CD4-positive, alpha-beta T cell treated with Interleukin-4 for 4 hours (primary cell): ENCODE measurements at regions not wholly inside any gene's neighbourhood (a gene's known extent, or its start where the extent isn't known, plus 50 kb on each side); places are given as distances from the start of the nearest gene placed in this dataset.

Experiments used
- DNase-seq: peaks from one replicate; pipeline ENCODE4 v3.0.0-alpha.2; 2020

DNA sequence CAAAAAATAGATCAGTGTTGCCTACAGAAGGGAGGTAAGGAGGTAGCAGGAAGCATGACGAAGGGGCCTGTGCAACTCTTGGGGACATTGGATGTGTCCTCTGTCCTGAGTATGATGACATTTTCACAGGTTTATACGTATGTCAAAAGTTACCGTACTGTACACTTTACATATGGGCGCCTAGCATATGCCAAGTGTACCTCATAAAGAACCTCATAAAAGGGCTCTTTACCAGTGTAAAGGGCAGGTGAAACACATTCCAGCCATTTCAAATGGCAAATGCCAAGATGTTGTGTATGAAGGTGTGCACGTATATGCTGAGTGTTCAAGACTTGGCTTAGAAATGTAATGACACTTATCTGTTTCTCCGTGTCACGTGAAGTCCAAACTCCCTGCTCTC is 573.4 kb downstream of the EFNB2 start:
- DNase-seq = no peak

DNA sequence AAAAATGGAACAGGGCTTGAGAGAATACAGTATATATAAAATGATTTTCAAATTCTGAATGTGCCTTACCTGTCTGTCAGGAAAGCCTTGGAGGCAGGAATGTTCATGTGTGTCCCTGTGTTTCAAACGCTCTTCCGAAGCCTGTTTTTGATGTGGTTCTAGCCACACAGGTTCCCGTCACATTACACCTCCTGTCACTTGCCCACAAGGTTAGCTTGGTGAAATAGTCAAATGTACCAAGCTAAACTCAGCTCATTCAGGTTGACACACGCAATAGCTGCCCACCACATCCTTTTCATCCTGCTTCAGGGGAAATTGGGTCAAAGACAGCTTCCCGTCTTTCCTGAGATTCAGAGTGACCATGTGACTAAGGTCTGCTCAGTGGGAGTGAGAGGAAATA is 574.0 kb downstream of the EFNB2 start:
- DNase-seq = no peak

DNA sequence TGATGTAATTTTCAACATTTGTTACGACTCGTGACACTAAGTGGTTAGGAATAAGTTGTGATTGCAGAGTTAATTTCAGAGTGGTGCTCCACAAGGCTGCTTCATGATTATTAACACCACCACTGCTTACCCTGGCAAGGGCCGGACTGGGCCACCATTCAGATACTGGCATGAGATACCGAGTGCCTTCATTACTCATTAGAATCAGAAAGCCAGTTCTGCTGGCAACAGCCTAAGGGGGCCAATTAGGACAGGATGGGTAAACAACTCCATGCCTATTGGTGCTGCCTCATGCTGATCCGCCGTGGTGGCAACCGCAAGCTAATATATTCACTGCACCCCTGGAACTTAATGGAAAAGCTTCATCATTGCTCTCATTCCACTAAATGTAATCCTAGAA is 575.1 kb downstream of the EFNB2 start:
- no peak for DNase-seq

DNA sequence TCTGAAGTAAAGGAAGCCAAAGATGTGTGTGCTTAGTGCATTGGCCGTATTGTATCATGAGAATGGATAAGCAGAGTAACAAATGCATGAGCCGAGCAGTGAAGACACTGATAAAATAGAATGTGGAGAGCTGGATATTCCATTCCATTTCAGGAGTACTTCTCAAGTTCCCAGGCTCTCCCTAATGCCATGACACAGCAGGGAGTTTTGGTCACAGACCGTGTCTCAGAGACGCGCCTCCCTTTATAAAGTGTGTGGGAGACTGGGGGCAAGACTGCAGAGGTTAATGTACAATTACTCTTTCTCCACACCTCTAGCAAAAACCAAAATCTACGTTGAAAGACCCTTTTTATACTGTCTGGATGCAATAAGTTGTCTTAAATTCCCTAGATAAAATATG is 575.6 kb downstream of the EFNB2 start:
- no peak for DNase-seq

DNA sequence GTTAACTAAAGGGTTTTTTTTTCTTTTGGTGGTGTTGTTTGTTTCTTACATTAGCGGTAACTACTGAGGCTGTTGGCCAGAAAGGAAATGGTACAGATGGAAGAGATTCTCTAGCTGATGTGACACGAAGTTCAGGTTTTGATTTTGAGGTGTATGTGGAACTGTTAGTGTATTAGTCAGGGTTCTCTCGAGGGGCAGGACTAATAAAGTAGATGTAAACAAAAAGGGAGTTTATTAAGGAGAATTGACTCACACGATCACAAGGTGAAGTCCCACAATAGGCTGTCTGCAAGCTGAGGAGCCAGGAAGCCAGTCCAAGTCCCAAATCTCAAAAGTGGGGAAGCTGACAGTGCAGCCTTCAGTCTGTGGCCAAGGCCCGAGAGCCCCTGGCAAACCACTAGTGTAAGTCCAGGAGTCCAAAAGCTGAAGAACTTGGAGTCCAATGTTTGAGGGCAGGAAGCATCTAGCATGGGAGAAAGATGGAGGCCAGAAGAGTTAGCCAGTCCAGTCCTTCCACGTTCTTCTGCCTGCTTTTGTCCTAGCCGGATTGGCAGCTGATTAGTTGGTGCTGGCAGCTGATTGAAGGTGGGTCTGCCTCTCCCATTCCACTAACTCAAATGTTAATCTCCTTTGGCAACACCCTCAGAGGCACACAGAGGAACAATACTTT is 577.6 kb downstream of the EFNB2 start:
- no peak for DNase-seq

DNA sequence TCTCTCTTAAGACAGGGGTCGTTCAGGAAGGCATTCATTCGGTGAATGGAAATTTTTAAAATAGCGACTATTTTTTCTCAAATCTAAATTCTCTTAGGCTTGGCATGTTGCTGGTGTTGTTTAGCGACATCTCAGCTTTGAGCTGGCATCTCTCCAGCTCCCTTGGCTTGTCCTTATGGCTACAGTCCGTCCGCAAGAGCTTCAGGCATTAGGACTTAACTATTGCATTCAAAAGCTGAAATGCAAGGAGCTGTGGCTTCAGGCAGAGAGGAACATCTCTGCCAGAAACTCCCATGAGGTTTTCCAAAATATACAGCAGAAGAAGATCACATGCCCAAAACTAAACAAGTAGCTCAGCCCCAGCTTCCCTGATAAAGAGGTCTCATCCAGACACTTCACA is 578.5 kb downstream of the EFNB2 start:
- DNase-seq = no peak

DNA sequence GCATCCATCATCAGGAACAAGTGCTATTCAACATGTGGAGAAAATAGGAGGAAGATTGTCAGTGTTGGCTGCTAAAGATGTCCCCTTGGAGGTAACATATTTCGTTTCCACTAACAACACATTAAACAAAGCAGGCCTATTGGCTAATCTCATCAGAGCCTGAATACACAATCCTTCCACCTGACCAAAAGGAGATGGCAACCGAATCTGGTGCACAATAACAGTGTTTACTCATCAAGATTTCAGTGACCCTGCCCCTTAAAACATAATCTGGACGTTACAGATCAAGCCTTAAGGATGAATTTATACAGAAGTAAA is 582.5 kb downstream of the EFNB2 start:
- no peak for DNase-seq

DNA sequence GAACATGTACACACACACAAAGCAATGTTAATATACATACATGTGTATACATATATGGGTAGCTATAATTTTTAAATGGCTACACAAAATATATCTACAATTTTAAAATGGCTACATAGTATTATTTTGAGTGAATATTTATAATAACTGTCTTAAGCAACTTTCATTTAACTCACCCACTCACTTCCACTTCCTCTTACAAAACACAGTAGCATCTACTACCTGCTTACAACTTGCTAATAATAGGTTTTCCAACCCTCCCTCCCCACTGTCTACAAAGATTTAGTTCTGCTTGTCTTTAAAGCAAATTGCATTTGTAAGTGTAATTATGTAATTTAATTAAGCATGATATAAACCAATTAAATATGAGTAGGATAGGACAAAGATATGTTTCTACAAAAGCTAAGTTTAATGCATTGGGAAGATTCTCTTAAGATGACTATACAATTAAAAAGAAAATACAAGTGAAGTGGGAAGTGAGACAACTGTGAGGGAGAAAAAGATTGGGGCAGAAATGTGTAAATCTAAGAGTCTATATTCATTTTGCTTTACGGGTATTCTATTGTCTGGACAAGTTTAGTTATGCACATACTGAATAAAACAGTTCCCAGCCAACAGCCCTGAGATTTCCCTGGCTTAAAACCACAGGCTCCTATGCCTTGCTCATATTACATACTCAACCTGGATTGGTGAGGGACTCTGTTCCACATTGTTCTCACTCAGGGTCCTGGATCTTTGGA is 583.1 kb downstream of the EFNB2 start:
- no peak for DNase-seq

DNA sequence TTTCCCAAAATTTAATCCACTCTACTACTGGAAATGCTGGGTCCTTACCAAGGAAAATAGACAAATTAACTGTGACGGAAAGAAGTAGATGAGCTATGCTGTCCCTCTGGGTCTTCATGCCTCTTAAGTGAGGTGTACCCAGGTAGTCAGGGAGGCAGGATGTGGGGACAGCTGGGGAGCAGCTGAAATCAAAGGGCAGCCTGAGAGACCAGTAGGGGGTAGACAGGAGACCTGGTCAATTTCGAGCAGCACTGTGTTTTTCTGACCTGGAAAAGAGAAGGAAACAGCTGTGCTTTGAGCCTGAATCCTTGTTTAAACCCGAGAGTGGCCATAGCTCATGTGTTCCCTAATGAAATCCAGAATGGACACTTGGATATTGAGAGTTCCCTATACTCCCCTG is 587.3 kb downstream of the EFNB2 start:
- DNase-seq = no peak

DNA sequence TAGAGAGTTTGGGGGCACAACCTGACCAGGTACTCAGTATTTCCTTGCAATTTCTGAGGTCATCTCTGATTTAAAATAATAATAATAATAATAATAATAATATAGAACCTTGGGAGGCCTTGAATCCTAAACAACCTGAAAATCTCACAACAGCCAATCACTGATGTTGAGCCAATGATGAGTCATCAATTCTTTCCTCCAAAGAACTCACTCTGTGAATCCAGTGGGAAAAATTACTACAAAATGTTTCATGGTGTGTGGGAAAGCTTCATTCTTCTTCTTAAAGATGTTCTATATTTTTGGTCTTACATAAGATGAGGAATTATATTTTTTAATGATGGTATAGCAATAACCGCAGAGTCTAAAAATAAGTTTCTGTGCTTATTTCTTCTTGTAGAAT is 594.6 kb downstream of the EFNB2 start:
- DNase-seq = no peak

DNA sequence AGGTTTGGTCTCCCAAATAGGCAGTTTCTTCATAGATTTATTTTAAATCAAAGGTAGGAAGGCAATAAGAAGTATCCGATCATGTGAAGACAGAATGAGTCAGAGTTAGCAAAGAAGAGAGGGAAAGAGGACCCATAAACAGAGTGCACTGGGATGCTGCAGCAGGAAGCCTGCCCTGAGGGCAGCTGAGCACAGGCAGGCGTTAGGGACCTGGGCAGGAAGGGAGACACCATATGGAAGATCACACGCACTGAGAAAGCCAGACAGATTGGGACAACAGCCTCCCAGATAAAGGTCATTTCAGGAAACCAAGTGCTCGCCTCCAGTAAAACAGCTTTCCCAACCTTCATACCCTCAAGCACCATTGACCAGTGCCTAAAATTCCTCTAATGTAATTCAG is 598.0 kb downstream of the EFNB2 start:
- DNase-seq = no peak

DNA sequence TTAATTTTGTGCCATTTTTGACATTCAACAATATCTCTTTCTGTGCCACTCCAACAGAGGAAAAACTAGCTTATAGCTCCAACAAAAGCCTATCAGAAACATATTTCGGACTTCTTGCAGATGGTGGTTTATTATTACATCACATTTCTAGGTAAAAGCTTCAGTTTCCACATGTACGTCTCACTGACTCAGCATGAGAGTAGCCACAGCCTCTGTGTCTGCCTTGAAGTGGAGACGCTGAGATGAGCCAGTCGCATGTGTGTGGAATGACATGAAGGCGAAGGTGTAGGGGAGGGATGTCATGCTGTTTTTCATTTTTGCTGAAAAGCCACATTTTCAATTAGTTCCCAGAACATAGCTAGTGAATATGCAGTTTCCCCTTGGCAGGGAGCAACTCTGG is 598.6 kb downstream of the EFNB2 start:
- DNase-seq = no peak

DNA sequence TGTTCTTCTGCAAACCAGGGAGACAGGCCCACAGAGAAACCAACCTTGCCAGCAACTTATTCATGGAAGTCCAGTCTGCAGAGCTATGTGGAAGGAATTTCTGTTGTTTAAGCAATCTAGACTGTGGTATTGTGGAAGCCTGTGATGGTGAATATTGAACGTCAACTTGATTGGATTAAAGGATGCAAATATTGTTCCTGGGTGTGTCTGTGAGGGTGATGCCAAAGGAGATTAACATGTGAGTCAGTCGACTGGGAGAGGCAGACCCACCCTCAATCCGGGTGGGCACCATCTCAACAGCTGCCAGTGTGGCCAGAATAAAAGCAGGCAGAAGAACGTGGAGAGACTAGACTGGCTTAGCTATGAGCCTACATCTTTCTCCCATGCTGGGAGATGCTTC is 606.0 kb downstream of the EFNB2 start:
- no peak for DNase-seq

DNA sequence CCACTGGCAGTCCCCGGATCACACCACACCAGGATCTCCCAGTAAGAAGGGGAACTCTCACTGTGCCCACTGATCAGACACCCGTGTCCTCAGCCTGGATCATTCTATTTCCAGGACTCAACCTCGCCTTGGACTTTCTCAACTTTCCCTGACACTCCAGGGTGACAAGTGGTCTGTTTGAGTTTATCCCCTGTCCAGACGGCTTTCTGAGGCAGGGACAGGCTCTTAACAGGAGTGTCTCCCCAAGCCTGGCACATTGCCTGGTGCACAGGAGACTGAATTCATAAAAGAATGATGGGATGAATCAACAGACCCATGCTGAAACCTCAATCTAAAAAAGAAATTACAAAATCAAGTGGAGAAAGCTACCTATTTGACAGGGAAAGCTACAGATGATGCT is 606.6 kb downstream of the EFNB2 start:
- DNase-seq = no peak

DNA sequence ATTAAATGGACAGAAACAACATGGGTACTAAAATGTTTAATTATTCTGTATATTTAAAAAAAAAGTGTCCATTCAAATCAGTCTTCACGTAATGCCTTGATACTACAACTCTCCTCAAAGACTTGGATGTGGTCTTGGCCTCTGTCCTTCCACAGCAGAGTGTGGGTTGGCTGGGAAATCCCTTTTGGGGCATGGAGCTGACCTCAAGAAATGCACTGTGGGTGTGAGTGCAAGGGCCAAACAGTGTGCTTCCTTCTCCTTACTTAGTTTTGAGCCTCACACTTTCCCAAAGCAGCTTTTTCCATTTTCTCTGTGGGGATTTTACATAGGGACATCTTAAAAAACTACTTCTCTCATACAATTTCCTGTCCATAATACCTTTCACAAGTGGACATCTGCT is 607.4 kb downstream of the EFNB2 start:
- no peak for DNase-seq

DNA sequence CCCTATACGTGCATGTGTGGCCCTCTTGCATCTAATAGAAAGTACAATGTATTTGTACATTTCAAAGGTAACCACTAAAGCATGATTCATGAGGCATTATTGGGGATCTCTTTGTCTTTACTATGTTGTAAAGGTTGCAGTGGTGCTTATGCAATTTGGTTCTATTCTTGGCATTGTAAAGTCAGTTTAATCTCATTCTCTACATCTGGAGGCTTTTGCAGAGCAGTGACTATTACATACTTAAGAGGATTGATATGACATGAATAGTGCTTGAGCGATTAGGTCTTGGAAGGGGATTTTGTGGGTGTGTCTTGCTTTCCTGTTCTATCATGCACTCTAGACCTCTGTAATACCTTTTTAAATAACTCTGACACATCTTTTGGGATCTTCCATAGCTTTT is 610.0 kb downstream of the EFNB2 start:
- no peak for DNase-seq

DNA sequence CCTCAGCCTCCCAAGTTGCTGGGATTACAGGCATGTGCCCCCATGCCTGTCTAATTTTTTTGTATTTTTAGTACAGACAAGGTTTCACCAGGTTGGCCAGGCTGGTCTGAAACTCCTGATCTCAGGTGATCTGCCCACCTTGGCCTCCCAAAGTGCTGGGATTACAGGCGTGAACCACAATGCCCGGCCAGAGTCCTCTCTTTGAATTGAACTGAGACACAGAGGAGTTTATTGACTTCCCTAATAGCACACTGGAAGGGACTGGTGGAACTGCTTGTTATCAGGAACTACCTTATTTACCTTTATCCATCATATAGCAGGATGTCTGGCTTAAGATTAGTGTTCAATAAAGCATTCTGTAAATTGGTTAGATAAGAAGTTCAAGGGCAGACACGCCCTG is 613.8 kb downstream of the EFNB2 start:
- no peak for DNase-seq

DNA sequence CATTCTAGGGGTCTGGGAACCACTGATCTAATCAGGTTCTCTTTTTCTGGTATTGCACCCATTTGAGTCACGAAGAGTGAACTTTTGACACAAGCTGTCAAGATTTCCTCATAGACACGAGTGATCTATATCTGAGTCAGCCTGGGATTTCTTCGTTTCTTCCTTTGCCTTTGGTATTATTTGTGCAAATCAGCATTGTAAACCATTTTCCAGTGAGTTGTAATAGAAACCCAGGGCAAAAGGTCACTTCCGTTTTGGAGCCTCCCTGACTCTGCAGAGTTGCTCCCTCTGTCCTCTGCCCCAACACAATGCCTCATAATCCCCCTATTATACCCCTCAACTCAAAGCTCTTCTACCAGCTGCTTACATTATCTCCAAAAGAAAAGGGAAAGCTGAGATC is 615.1 kb downstream of the EFNB2 start:
- no peak for DNase-seq

DNA sequence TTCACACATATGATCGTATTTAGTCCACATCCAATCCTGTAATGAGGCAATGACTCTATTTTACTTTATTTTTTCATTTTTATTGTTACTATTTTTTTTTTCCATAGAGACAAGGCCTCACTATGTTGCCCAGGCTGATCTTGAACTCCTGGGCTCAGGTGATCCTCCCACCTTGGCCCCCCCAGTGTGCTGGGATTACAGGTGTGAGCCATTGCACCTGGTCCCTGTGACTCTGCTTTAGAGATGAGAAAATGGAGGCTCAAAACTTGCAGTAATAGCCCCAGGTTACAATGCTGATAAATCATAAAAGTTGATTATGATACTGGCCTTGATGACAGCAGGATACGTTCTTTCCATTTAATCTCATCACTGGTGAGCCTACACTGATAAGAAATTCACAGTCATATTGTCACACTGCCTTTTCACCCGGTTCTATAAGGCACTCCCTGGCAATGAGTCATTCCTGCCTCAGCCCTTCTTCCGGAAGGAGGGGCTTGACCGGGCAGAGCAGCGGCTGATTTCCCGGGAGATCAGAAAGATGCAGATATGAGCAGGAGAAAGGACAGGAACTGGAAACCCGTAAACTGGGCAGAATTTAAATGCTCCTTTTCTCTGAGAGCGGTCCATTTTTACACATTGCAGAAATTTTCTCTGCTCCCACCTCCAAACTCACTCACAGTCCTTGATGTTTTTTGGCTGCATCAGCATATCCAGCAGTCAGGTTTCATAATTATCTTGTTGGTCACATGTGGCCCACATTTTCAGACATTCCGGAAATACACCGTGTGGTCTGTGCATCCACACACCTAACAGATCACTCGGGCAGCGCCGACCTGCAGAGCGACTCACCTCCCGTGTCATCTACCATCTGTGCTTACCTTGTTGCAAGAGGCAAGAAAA is 616.4 kb downstream of the EFNB2 start:
- no peak for DNase-seq

DNA sequence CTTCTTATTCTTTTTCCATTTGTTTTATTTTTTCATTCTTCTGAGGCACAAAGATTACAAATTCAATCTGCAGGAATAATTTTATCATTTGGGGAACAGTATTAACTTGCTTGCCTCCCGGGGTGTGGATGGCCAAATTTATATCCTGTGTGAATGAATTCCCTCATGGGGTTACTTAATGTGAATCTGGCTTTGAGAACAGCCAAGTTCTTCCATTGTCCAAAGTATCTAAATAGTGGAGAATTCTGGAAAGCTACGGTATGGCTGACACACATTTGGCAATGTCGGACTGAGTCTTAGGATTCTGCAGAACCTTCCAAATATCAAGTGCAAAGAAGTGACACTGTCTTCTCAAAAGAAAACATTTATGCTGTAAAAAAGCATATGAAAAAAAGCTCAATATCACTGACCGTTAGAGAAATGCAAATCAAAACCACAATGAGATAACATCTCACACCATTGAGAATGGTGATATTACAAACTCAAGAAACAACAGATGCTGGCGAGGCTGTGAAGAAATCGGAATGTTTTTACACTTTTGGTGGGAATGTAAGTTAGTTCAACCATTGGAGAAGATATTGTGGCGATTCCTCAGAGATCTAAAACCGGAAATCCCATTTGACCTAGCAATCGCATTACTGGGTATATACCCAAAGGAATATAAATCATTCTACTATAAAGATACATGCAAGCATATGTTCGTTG is 620.2 kb downstream of the EFNB2 start:
- no peak for DNase-seq

DNA sequence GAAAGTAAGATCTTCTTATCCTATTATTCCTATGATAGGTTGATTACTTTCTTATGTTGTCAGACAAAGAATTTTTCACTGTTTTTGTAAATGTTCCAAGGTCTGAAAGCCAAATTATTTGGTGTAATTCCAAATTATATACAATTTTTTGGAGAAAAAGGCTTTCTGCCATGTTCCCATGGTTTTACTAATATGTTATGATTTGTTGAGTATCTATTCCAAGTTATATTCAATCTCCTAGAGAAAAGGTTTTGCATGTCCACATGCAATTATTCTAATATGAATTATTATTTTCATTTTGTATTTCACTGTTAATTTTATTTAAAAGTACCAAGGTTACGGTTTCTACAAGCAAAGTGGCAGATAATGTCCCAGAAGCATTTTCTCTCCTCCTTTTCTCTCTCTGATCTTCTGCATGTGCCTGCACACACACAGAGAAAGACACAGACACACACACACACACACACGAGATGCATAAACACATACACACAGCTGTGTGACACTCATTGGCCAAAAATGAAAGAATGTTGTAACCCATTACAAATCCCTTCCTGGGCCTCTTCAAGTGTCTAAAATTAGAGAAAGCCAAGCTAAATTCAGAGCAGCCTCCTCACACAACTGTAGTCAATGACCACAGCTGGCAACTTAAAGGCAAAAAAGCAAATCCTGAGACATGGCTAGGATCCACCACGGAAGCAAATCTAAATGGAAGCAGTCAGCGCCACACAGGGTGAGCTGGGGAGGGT is 621.0 kb downstream of the EFNB2 start:
- DNase-seq = no peak

DNA sequence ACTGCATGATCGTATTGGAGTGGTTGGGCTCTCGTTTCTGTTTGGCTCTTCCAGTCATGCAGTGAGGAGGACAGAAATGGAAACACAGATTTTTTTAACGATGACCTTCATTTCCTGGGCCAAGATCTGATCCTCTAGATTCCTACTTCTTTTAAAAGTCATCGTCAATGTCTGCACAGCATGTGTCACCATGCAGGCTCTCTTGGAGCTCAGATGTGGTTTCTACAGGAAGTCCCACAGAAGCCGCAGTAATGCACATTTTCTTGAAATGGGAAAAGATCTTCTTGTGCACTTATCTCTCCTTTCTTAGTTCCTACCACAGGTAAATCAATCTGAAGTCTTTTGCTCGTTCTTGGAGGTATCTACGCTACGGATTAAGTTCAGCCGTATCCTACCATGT is 626.9 kb downstream of the EFNB2 start:
- peak; percentile 2 for DNase-seq
